ENCODE measurements at regions not wholly inside any gene's neighbourhood (a gene's known extent, or its start where the extent isn't known, plus 50 kb on each side); places are given as distances from the start of the nearest gene placed in this dataset.
"Not testable (repeated sequence)": the region's sequence is repeated elsewhere in the genome, so short reads cannot be mapped to it uniquely, and the experiment has no call there.

GRCh38 chr14:22152161-22152870 lies 436.7 kb downstream of the DAD1 start:
- no peak for DNase-seq (ENCODE audit: low read depth in 2 of 2)

- DNase-seq (ENCODE audit: low read depth in 2 of 2) = no peak
Measured at GRCh38 chr14:22151121-22151520, 437.9 kb downstream of the DAD1 start.

DNA sequence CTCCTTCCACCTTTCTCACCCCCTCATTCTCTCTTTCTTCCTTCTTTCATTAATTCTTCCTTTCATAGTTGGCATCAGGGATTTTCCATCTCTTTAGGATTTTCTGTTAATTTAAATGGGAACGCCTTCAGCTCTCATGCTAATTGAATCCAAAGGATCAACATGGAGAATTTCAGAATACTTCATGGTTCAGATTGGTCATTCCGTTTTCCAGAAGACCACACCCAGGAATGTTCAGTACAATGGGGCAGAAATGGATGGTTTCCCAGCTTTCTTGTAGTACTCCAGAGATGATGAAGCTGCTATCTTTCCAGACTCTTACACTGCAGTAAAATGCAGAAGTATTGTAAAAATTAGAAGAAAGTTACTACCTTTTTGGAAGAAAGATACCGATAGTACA lies 440.0 kb downstream of the DAD1 start:
- no peak for DNase-seq (ENCODE audit: low read depth in 2 of 2)

- no peak for DNase-seq (ENCODE audit: low read depth in 2 of 2)
Measured at GRCh38 chr14:22147716-22148115, 441.3 kb downstream of the DAD1 start.

DNA sequence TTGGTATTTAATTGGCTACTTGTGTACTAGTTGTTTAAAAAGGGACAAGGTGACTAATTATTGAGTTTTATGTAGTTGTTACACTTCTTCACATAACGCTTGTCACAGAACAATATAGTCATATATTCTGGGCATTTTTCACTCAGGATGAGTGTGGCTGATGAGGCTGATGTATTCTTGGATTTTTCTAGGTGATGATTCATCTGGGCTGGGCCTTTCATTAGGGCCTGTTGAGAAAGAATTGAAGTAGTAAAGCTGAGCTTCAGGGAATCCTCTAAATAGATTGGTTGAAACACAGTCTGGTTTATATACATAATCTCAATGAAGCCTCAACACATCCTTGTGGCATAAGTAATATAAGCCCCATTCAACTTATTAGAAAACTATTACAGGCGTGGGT lies 445.7 kb downstream of the DAD1 start:
- DNase-seq (ENCODE audit: low read depth in 2 of 2) = no peak

GRCh38 chr14:22140633-22141032 lies 448.4 kb downstream of the DAD1 start:
- DNase-seq (ENCODE audit: low read depth in 2 of 2) = no peak

GRCh38 chr14:22131749-22132476 lies 457.1 kb downstream of the DAD1 start:
- DNase-seq (ENCODE audit: low read depth in 2 of 2) = no peak

DNA sequence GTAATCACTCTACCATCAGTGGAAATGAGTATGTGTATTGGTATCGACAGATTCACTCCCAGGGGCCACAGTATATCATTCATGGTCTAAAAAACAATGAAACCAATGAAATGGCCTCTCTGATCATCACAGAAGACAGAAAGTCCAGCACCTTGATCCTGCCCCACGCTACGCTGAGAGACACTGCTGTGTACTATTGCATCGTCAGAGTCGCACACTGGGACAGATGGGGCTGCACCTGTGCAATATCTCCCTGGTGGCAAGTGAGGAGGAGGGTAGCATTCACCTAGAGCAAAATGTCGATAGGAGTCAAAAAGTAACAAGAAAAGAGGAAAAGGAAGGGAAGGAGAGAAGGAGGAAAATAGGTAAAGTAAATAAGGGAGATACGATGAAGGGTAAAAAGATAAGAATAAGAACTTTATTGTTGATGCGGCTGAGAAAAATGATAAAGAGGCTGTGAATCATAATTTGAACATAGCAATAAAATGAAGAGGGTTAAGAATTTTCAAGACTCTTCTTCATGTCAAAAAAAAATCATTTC lies 450.5 kb upstream of the OR4E1 start:
- DNase-seq (ENCODE audit: low read depth in 2 of 2) = no peak

DNA sequence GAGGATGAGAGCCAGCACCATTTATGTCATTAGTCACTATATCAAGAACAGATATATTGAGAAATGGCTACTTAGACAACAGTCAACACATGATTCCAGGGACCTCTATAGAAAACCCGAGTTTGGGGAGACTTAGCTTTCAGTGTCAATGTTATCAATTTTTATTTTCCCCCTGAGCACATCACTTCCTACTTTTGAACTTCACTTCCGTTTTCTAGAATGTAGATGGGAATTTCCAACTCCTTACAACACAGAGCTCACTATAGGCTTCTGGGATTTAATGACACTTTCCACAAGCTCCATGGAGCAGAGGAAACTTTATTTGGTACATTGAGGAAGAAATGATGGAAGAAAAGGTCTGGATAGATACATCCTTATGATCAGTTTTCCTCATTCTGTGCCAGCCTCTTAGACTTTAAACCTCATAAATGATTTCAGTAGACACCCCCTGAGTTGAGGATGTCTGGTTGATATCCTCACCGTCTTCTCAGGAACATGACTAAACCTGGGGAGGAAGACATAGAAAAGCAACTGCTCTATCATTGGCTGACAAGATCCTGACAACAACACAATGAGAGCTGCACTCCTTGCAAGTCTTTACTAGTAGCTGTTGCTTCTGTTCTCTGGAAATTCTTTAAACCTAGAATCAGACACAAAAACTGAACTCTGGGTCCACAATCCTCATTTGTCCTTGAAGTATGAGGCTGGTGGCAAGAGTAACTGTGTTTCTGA lies 449.4 kb upstream of the OR4E1 start:
- DNase-seq (ENCODE audit: low read depth in 2 of 2) = no peak

GRCh38 chr14:22122227-22122818 lies 448.7 kb upstream of the OR4E1 start:
- DNase-seq (ENCODE audit: low read depth in 2 of 2) = no peak

- peak; percentile 14 to 20 for DNase-seq (ENCODE audit: low read depth in 2 of 2)
Measured at GRCh38 chr14:22118899-22119477, 445.4 kb upstream of the OR4E1 start.

GRCh38 chr14:22113401-22113800 lies 439.8 kb upstream of the OR4E1 start:
- no peak for DNase-seq (ENCODE audit: low read depth in 2 of 2)

DNA sequence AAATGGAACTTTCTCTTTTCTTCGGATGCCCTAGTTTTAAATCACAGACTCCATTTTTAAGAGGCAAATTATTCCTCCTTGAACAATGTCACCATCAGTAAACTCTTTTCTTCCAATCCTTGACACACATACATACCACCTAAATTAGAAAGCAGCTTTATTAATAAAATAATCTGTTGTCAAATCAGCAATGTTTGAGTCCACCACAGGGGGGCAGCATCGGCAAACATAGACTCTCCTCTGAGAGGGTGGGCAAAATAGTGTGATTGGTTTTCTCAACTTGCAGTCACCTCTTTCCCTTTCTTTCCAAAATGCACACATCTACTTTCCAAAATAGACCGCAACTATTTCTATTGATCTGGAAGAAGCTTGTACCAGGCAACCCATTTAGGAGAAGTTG lies 438.4 kb upstream of the OR4E1 start:
- no peak for DNase-seq (ENCODE audit: low read depth in 2 of 2)

GRCh38 chr14:22107753-22108152 lies 434.1 kb upstream of the OR4E1 start:
- DNase-seq (ENCODE audit: low read depth in 2 of 2) = no peak

GRCh38 chr14:22106700-22107697 lies 433.4 kb upstream of the OR4E1 start:
- DNase-seq (ENCODE audit: low read depth in 2 of 2) = no peak

- no peak for DNase-seq (ENCODE audit: low read depth in 2 of 2)
Measured at GRCh38 chr14:22105624-22106006, 432.0 kb upstream of the OR4E1 start.

- DNase-seq (ENCODE audit: low read depth in 2 of 2) = no peak
Measured at GRCh38 chr14:22105006-22105623, 431.5 kb upstream of the OR4E1 start.

DNA sequence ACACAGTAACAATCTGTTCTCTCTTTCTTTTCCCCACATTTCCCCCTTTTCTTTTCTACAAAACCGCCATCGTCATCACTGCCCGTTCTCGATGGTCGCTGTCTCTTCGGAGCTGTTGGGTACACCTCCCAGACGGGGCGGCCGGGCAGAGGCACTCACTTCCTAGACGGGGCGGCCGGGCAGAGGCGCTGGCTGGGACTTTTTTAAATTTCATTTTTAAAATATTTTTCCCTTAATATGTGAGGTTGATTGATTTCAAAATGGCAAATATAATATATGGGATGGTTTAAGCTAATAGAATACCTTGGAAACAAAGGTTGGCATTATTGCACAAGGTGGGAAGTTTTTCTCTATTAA lies 427.1 kb upstream of the OR4E1 start:
- not testable (repeated sequence) for DNase-seq (ENCODE audit: low read depth in 2 of 2)

GRCh38 chr14:22099942-22100763 lies 426.5 kb upstream of the OR4E1 start:
- DNase-seq (ENCODE audit: low read depth in 2 of 2) = peak in 1 of 2 experiments; percentile 4
